ENCODE measurements at regions not wholly inside any gene's neighbourhood (a gene's known extent, or its start where the extent isn't known, plus 50 kb on each side); places are given as distances from the start of the nearest gene placed in this dataset.

GRCh38 chr2:31812051-31812798 is 198.6 kb downstream of the MEMO1 start:
- no peak for TF ChIP-seq CTCF (IDR thresholded peaks at IDR 0.05)
- no peak for TF ChIP-seq EZH2 (IDR thresholded peaks at IDR 0.05; ENCODE audit: borderline replicate concordance, insufficient read depth, low read depth, low read length, poor library complexity, severe bottlenecking)
